AG10803 (cell line): ENCODE measurements at regions not wholly inside any gene's neighbourhood (a gene's known extent, or its start where the extent isn't known, plus 50 kb on each side); places are given as distances from the start of the nearest gene placed in this dataset.

Experiments
- DNase-seq: peaks from one replicate; pipeline ENCODE4 v3.0.0; 2010; ENCODE audit warnings: low read depth
- H3K4me3 ChIP-seq: 2 replicates; pipeline ENCODE4 v1.5.1; 2011; ENCODE audit warnings: mild to moderate bottlenecking, low read length, control low read depth
- CTCF ChIP-seq: conservative IDR thresholded peaks from 2 replicates; pipeline ENCODE4 v1.5.1; 2011; ENCODE audit warnings: mild to moderate bottlenecking, low read length, control low read depth, inconsistent platforms

DNA sequence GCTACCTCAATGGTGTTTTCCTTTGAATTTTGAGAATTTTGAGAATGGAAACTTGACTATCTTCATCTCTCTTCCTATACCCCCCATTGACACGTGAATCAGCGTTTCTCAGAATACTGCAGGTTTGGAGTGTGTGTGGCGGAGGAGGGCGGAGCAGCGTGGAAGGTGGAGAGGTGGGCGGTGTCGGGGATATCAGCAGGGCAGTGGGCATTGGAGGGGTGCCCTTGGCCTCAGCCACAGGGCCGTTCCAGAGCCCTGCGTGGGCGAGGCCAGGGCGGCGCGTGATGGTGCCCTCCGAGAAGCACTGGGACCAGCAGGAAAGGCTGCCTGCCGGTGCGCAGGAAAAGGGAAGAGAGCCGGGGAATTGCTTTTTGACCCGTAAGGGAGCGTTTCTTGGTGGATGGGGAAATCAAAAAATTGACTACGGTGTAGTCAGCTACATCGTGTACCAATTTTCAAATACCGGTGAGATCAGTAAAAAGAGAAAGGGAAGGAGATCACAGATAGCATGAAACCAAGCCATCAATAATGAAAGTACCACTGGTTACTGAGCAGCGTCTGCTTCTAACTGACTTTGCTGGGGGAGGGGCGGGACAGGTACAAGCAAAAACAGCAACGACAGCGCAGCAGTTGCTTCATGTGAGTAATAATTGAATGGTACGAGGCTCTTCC lies 82.7 kb upstream of the DUSP22 start:
- no peak overlapping the region for H3K4me3 ChIP-seq
- DNase-seq = no peak
- no peak for TF ChIP-seq CTCF

GRCh38 chr6:210104-210456 lies 82.2 kb upstream of the DUSP22 start:
- no peak overlapping the region for H3K4me3 ChIP-seq
- TF ChIP-seq CTCF = no peak
- no peak for DNase-seq

DNA sequence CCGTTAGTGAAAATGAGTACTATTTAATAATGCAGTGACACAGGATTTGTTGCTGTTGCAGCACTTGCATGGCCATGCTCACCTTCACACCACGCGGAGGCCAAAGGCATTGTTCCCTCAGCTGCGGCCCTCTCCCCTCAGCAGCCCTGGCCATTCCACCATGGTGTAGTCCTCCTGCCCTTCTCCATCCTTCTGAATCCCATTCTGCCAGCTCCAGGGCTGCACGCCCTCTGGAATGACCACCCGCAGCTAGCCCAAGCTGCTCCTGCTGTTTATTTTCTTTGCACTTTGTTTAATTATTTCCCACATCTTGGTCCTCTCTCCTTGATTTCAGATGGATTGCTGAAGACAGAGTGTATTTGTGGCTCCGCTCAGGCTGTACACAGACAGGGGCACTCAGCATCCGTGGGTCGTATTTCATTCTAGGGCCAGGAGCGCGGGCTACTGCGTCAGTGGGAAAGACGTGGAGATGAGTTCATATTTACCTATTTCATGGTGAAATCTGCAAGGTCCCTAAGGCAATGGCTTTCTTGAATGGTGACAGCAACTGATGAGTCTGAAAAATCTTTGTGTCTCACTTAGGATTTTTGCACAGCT lies 81.4 kb upstream of the DUSP22 start:
- no peak for DNase-seq
- TF ChIP-seq CTCF = no peak
- no peak overlapping the region for H3K4me3 ChIP-seq

- no peak for TF ChIP-seq CTCF
- no peak for DNase-seq
- H3K4me3 ChIP-seq = no peak overlapping the region
Measured at GRCh38 chr6:211871-212497, 80.3 kb upstream of the DUSP22 start.

DNA sequence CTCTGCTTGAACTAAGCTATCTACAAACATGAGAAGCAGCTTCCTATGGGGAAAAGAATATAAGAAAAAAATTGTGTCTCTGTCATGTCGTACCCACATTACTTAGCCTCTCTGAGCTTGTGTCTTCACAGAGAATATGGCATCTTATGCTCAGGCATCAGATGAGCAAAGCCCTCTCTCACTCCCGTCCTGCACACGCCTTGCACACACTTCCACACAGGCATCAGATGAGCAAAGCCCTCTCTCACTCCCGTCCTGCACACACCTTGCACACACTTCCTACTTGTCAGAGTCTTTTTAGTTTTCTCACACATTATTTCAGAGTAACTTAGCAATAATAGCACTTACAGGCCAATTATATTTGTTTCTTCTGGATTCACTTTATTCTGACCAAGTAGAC lies 79.0 kb upstream of the DUSP22 start:
- TF ChIP-seq CTCF = no peak
- H3K4me3 ChIP-seq = no peak overlapping the region
- DNase-seq = no peak

- TF ChIP-seq CTCF = no peak
Measured at GRCh38 chr6:214428-214827, 77.9 kb upstream of the DUSP22 start.

More at GRCh38 chr6:214428-214827, 77.9 kb upstream of the DUSP22 start:
- H3K4me3 ChIP-seq = no peak overlapping the region
- no peak for DNase-seq
